Trophoblast cell (in vitro differentiated cells and primary cell): ENCODE measurements at regions not wholly inside any gene's neighbourhood (a gene's known extent, or its start where the extent isn't known, plus 50 kb on each side); places are given as distances from the start of the nearest gene placed in this dataset.

Source experiments
- DNase-seq, 2 donors: peaks; one replicate each; pipeline ENCODE4 v3.0.0-alpha.2; 2016
- H2AFZ ChIP-seq: 2 replicates; pipeline ENCODE4 v1.6.1; 2013; ENCODE audit warnings: low read length, moderate library complexity, mild to moderate bottlenecking; ENCODE audit not compliant: insufficient read depth, poor library complexity
- H2AK5ac ChIP-seq: 2 replicates; pipeline ENCODE4 v1.6.1; 2013; ENCODE audit warnings: mild to moderate bottlenecking, low read length
- H2BK120ac ChIP-seq: 2 replicates; pipeline ENCODE4 v1.6.1; 2013; ENCODE audit warnings: low read length, mild to moderate bottlenecking, moderate library complexity; ENCODE audit not compliant: insufficient read depth, poor library complexity
- H2BK12ac ChIP-seq: 2 replicates; pipeline ENCODE4 v1.6.1; 2013; ENCODE audit warnings: mild to moderate bottlenecking, low read length, moderate library complexity
- H2BK5ac ChIP-seq: 2 replicates; pipeline ENCODE4 v1.6.1; 2013; ENCODE audit warnings: low read length, low read depth, moderate library complexity, mild to moderate bottlenecking; ENCODE audit not compliant: poor library complexity
- H3K14ac ChIP-seq: 2 replicates; pipeline ENCODE4 v1.6.1; 2013; ENCODE audit warnings: mild to moderate bottlenecking, low read length
- H3K18ac ChIP-seq: 2 replicates; pipeline ENCODE4 v1.6.1; 2013; ENCODE audit warnings: mild to moderate bottlenecking, low read length
- H3K23ac ChIP-seq: 2 replicates; pipeline ENCODE4 v1.6.1; 2013; ENCODE audit warnings: low read length
- H3K27ac ChIP-seq: 2 replicates; pipeline ENCODE4 v1.5.1; 2013; ENCODE audit warnings: low read depth, mild to moderate bottlenecking, inconsistent platforms, low read length, moderate library complexity
- H3K27me3 ChIP-seq: 2 replicates; pipeline ENCODE4 v1.6.1; 2013; ENCODE audit warnings: inconsistent platforms, mild to moderate bottlenecking, low read length, moderate library complexity; ENCODE audit not compliant: insufficient read depth
- H3K36me3 ChIP-seq, 2 experiments: 1 replicate in 1 of 2; 2 replicates in 1 of 2; pipeline ENCODE4 v1.6.1; 2013; ENCODE audit warnings: low read length in 2 of 2, mild to moderate bottlenecking in 2 of 2, moderate library complexity in 1 of 2; ENCODE audit not compliant: insufficient read depth in 2 of 2, control insufficient read depth in 1 of 2
- H3K4ac ChIP-seq: 2 replicates; pipeline ENCODE4 v1.6.1; 2013; ENCODE audit warnings: low read depth, mild to moderate bottlenecking, low read length, moderate library complexity
- H3K4me1 ChIP-seq, 2 experiments: 1 replicate in 1 of 2; 2 replicates in 1 of 2; pipeline ENCODE4 v1.6.1; 2013; ENCODE audit warnings: low read length in 2 of 2, mild to moderate bottlenecking in 2 of 2, moderate library complexity in 1 of 2; ENCODE audit not compliant: insufficient read depth in 2 of 2, control insufficient read depth in 1 of 2
- H3K4me2 ChIP-seq: 2 replicates; pipeline ENCODE4 v1.6.1; 2013; ENCODE audit warnings: inconsistent platforms, mild to moderate bottlenecking, low read length, moderate library complexity
- H3K4me3 ChIP-seq: 2 replicates; pipeline ENCODE4 v1.5.1; 2013; ENCODE audit warnings: mild to moderate bottlenecking, low read depth, low read length, inconsistent platforms
- H3K79me1 ChIP-seq: one replicate; pipeline ENCODE4 v1.6.1; 2013; ENCODE audit warnings: low read length
- H3K79me2 ChIP-seq: 2 replicates; pipeline ENCODE4 v1.6.1; 2013; ENCODE audit warnings: low read length, mild to moderate bottlenecking; ENCODE audit not compliant: control insufficient read depth, insufficient read depth, poor library complexity
- H3K9ac ChIP-seq: 2 replicates; pipeline ENCODE4 v1.6.1; 2013; ENCODE audit warnings: mild to moderate bottlenecking, low read length
- H3K9me3 ChIP-seq: 2 replicates; pipeline ENCODE4 v1.6.1; 2013; ENCODE audit warnings: low read depth, mild to moderate bottlenecking, control low read depth, inconsistent platforms, low read length; ENCODE audit not compliant: insufficient read depth
- H4K12ac ChIP-seq: 2 replicates; pipeline ENCODE4 v1.6.1; 2013; ENCODE audit warnings: low read depth, mild to moderate bottlenecking, low read length, moderate library complexity
- H4K8ac ChIP-seq: 2 replicates; pipeline ENCODE4 v1.6.1; 2013; ENCODE audit warnings: low read depth, mild to moderate bottlenecking, low read length, moderate library complexity
- H4K91ac ChIP-seq: one replicate; pipeline ENCODE4 v1.6.1; 2013; ENCODE audit warnings: low read depth, mild to moderate bottlenecking, low read length, moderate library complexity
- WGBS: extraction: QIAGEN DNeasy Blood & Tissue Kit; methylation state at CpG from one replicate; pipeline ENCODE4 v1.1.7; 2013; ENCODE audit warnings: missing lambda C conversion rate; ENCODE audit not compliant: insufficient read length, insufficient coverage; ENCODE audit errors: extremely low coverage; 5-methylcytosine and 5-hydroxymethylcytosine counted together

GRCh38 chr14:36009643-36010042 is 166.9 kb downstream of the PTCSC3 start:
- Histone ChIP-seq H3K79me1 (no peaks in the 10 kb centered on the region), H2AK5ac (no peak overlapping the region), H4K12ac (no peak overlapping the region), H3K79me2 (no peaks in the 10 kb centered on the region), H3K9ac (no peak overlapping the region), H3K27ac (no peak overlapping the region), H3K36me3 (no peaks in the 10 kb centered on the region), H2BK120ac (no peak overlapping the region), H4K8ac (no peak overlapping the region), H3K18ac (no peak overlapping the region), H3K4me3 (no peak overlapping the region), H3K4me2 (no peak overlapping the region), H2BK12ac (no peak overlapping the region), H3K9me3 (no peaks in the 10 kb centered on the region), H3K27me3 (no peaks in the 10 kb centered on the region), H3K14ac (no peak overlapping the region), H3K4me1 (no peaks in the 10 kb centered on the region), H3K23ac (no peak overlapping the region), H2BK5ac (no peak overlapping the region), H2AFZ (no peak overlapping the region), H3K4ac (no peak overlapping the region), H4K91ac (no peak overlapping the region)
- DNase-seq, result no peak
- WGBS, result no CpG with 5 or more reads among the region's 1 CpG

- no peak overlapping the region for H3K4ac ChIP-seq
- no peak for DNase-seq
- H2BK5ac ChIP-seq, result no peak overlapping the region
- H3K9ac ChIP-seq, result no peak overlapping the region
- no peak overlapping the region for H4K12ac ChIP-seq
- no peak overlapping the region for H4K8ac ChIP-seq
- no peaks in the 10 kb centered on the region for H3K9me3 ChIP-seq
- H3K23ac ChIP-seq, result no peak overlapping the region
- no peaks in the 10 kb centered on the region for H3K36me3 ChIP-seq
- no peaks in the 10 kb centered on the region for H3K79me2 ChIP-seq
- H2AK5ac ChIP-seq, result no peak overlapping the region
- no peak overlapping the region for H3K18ac ChIP-seq
- H4K91ac ChIP-seq, result no peak overlapping the region
- no CpG with 5 or more reads among the region's 4 CpGs for WGBS
- no peaks in the 10 kb centered on the region for H3K27me3 ChIP-seq
- H2BK12ac ChIP-seq, result no peak overlapping the region
- H3K79me1 ChIP-seq, result no peaks in the 10 kb centered on the region
- H3K4me3 ChIP-seq, result no peak overlapping the region
- H2AFZ ChIP-seq, result no peak overlapping the region
- H3K4me1 ChIP-seq, result no peaks in the 10 kb centered on the region
- no peak overlapping the region for H3K14ac ChIP-seq
- H3K27ac ChIP-seq, result no peak overlapping the region
- H2BK120ac ChIP-seq, result no peak overlapping the region
- no peak overlapping the region for H3K4me2 ChIP-seq
These were observed 169.9 kb downstream of the PTCSC3 start for GRCh38 chr14:36006623-36007022.

GRCh38 chr14:36005670-36006069 is 170.9 kb downstream of the PTCSC3 start:
- no peak overlapping the region for H4K8ac ChIP-seq
- no peak overlapping the region for H3K18ac ChIP-seq
- H3K9me3 ChIP-seq, result no peaks in the 10 kb centered on the region
- H4K12ac ChIP-seq, result no peak overlapping the region
- no peaks in the 10 kb centered on the region for H3K79me2 ChIP-seq
- no peaks in the 10 kb centered on the region for H3K79me1 ChIP-seq
- no CpG with 5 or more reads among the region's 4 CpGs for WGBS
- no peak overlapping the region for H3K4me2 ChIP-seq
- H2BK12ac ChIP-seq, result no peak overlapping the region
- H3K23ac ChIP-seq, result no peak overlapping the region
- H3K27me3 ChIP-seq, result no peaks in the 10 kb centered on the region
- DNase-seq, result no peak
- no peak overlapping the region for H4K91ac ChIP-seq
- no peak overlapping the region for H3K4me3 ChIP-seq
- no peak overlapping the region for H2BK120ac ChIP-seq
- no peaks in the 10 kb centered on the region for H3K4me1 ChIP-seq
- H3K36me3 ChIP-seq, result no peaks in the 10 kb centered on the region
- no peak overlapping the region for H2AK5ac ChIP-seq
- H3K4ac ChIP-seq, result no peak overlapping the region
- no peak overlapping the region for H3K9ac ChIP-seq
- no peak overlapping the region for H3K14ac ChIP-seq
- no peak overlapping the region for H2BK5ac ChIP-seq
- no peak overlapping the region for H3K27ac ChIP-seq
- H2AFZ ChIP-seq, result no peak overlapping the region

GRCh38 chr14:36001936-36002335 is 174.6 kb downstream of the PTCSC3 start:
- Histone ChIP-seq H3K4me1 (no peaks in the 10 kb centered on the region), H3K27me3 (no peaks in the 10 kb centered on the region), H2AFZ (no peak overlapping the region), H3K14ac (no peak overlapping the region), H2BK5ac (no peak overlapping the region), H3K79me1 (no peaks in the 10 kb centered on the region), H3K9ac (no peak overlapping the region), H4K12ac (no peak overlapping the region), H3K9me3 (no peaks in the 10 kb centered on the region), H2BK12ac (no peak overlapping the region), H3K79me2 (no peaks in the 10 kb centered on the region), H3K4me2 (no peak overlapping the region), H3K27ac (no peak overlapping the region), H3K18ac (no peak overlapping the region), H3K23ac (no peak overlapping the region), H4K8ac (no peak overlapping the region), H2AK5ac (no peak overlapping the region), H2BK120ac (no peak overlapping the region), H4K91ac (no peak overlapping the region), H3K4me3 (no peak overlapping the region), H3K4ac (no peak overlapping the region), H3K36me3 (no peaks in the 10 kb centered on the region)
- DNase-seq, result no peak
- no CpG with 5 or more reads among the region's 4 CpGs for WGBS
